Inflammatory macrophage treated with lipopolysaccharide for 4 hours (primary cell): ENCODE measurements at regions not wholly inside any gene's neighbourhood (a gene's known extent, or its start where the extent isn't known, plus 50 kb on each side); places are given as distances from the start of the nearest gene placed in this dataset.

Source experiments
- DNase-seq: peaks from one replicate; pipeline ENCODE4 v3.0.0-alpha.2; 2020

- DNase-seq = no peak
These were observed 207.9 kb upstream of the RAB6C start for GRCh38 chr2:129771418-129772189.

DNA sequence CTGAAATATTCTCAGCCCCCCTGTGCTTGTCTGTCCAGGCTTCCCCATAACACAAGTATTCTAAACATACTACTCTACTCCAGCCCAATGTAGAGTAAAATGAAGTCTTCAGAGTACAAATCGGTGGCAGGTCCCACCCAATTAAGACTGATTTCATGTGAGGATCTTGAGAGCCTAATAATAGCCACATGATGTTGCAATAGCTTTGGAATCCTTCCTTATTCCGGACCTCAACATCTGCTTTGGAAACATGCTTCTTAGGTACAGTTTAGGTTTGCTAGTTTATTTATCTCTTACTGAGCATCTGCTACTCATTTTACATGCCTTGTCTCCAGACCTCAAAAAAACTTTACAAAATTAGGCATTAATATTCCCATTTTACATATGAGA is 207.3 kb upstream of the RAB6C start:
- DNase-seq = no peak

- no peak for DNase-seq
These were observed 203.4 kb upstream of the RAB6C start for GRCh38 chr2:129775952-129776653.

DNA sequence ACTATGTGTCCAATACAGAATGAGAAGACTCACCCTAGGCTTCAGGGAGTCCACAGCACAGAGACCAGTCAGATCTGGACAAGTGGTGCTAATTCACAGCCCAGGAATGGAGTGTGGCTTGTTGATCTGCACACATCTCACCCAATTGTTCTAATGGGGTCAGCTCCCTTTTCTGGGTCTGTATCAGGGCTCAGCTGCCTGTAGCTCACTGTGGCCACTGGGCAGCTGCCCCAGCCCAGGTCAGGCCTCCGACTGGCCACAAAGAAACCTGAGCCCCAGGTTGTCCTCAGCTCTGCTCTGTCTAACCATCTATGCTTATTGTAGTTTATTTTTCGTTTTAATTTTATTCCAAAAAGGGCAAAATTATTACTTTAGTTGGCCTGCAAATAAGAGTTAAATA is 202.3 kb upstream of the RAB6C start:
- DNase-seq = no peak

DNA sequence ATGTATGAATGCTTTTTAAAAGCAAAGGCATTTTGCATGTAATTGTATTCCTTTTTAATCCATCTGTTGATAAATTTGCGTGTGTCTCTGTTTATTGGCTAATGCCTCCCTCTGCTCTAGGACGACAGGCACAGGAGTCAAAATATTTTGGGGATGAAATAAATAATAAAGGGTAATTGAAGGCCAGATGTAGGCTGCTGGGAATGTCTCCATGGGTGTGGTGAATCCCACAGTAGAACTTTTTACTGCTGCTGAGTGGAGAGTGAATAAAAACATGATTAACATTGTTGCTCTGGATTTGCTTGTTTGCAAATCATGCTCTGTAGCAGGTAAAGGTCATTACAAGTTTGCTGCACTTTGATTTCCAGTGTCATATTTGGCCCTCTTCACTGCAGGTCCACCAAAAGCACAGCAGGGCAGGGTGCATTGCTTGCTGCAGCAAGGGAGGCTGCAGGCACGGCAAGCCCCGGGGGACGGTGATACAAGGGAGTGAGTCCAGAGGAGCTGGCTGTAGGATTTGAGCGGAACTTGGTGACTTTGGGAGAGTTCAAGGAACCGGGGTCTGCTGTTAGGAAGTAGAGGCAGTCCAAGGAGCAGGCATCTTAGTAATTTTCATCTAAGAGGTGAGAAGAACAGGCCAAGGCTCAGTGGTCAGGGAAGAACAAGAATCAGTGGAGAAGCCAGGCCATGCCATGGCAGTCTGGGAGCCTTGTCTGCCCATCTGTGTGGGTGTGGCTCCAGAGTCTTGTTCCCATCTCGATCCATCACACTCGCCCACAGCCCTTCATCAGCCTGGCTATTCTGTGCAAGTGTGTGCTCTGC is 201.5 kb upstream of the RAB6C start:
- DNase-seq = no peak

- DNase-seq = no peak
These were observed 200.9 kb upstream of the RAB6C start for GRCh38 chr2:129778584-129778877.

GRCh38 chr2:129779783-129780182 is 199.7 kb upstream of the RAB6C start:
- DNase-seq = no peak

GRCh38 chr2:129780316-129781270 is 198.9 kb upstream of the RAB6C start:
- DNase-seq = no peak

GRCh38 chr2:129781749-129782632 is 197.5 kb upstream of the RAB6C start:
- DNase-seq = no peak

GRCh38 chr2:129782633-129782990 is 196.9 kb upstream of the RAB6C start:
- no peak for DNase-seq

DNA sequence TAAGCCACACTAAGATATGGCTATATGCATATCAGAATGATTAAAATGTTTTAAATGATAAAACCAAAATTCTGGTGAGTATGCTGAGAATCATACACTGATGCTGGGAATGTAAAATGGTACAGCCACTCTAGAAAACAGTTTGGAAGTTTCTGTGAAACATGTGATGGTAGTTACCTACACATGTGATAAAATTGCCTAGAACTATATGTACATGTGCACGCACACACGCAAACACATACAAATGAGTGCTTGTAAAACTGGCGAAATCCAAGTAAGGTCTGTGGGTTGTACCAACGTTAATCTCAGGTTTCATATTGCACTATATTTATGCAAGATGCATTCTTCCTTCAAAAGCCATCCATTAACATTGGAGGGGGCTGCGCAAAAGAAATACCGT is 195.0 kb upstream of the RAB6C start:
- no peak for DNase-seq

GRCh38 chr2:129791712-129792111 is 187.8 kb upstream of the RAB6C start:
- DNase-seq = no peak

- DNase-seq = no peak
These were observed 186.0 kb upstream of the RAB6C start for GRCh38 chr2:129793431-129793902.

- no peak for DNase-seq
These were observed 185.3 kb upstream of the RAB6C start for GRCh38 chr2:129794116-129794515.

DNA sequence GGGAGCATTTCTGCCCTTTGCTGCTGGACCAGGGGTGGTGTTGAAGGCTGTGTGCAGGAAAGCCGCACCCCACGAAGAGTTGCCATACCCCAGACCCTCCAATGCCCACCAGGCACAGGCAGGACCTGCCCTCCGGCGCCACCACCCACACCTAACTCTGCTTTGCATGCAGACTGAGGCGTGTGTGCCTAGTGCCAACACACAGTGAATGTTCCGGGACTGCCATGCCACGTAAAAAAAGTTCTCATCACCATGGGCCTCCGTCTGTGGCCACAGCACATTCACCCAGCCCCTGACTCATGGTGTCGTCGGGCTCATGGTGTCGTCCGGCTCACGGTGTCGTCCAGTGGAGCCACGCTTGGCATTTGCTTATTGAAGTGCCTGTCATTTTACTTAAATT is 184.9 kb upstream of the RAB6C start:
- DNase-seq = no peak

GRCh38 chr2:129796225-129796624 is 183.2 kb upstream of the RAB6C start:
- DNase-seq = no peak

DNA sequence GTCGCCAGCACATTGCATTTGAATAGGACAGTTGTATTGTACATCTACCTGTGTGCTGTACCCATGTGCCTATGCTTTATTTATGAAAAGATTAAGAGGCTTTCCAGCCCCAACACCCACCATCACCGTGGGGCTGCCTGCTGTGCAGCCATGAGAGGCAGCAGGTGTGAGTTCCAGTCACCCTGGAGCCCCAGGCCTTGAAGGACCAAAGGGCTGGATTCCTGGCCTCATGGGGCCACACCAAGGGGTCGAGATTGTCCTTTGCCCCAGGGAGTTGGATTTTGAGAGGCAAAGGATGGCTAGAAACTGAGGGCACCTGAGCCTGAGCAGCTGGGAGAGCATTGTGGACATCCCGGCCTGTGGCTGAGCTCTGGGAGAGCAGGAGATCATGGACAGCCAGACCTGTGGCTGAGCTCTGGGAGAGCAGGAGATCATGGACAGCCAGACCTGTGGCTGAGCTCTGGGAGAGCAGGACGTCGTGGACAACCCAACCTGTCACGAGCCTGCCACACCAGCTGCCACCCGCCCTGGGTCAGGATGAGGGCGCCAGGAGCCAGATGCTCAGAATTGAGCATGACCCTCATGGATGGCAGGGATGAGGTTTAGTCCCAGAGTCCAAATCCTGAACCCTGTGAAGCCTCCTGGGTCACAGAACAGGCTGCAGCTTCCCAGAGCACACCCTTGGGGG is 182.5 kb upstream of the RAB6C start:
- DNase-seq = no peak

DNA sequence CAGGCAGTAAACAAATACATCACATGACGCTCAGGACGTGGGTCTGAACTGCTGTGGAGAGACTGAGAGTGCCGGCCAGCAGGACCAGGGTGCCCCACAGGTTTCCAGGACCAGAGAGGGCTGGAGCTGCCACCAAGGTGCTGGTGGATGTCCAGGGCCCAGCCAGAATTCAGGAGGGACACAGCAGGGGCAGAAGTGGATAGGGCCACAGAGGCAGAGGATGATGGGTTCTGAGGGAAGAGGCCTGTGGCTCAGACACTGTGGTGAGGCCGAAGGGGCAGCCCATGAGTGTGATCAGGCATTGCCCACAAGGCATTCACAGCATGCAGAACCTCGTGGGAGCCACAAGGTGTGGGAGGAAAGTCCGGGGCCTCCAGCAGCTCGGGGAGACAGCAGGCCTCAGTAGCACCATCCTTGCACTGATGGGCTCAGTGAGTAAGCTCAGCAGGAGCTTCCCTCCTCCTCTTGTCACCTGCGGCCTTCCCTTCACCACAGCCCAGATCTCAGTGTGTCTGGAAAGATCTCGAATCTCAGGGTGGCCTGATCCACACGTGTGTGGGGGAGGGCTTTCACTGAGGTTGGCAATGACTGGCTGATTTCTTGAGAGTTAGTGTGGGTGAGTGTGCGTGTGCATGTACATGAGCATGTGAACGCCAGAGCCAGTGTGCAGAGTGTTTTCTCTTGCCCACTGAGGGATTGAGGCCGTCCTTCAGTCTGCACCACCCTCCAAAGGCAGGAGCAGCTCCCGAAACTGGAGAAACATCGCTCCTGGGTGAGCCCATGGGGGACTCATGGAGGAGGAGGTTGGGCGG is 181.8 kb upstream of the RAB6C start:
- DNase-seq = no peak

- DNase-seq = no peak
These were observed 181.2 kb upstream of the RAB6C start for GRCh38 chr2:129798301-129798581.

DNA sequence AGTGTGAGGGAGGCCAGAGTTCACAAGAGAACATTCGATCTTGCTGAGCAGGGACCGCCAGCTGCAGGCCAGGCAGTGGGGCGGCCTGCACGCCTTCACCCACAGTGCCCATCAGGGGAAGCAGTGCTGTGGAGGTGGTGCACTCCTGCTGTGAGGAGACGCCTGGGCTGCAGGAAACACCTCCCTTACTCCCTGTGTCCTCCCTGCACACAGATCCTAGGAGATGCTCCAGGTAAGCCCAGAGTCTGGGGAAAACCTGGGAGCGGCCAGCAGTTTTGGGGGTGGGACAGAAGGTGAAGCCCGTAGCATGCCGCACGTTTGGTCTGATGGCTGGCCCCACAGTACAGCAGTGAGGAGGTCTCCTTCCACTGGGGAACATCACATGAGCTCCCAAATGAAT is 180.8 kb upstream of the RAB6C start:
- no peak for DNase-seq
